Right cardiac atrium (tissue), 5 donors: ENCODE measurements at regions not wholly inside any gene's neighbourhood (a gene's known extent, or its start where the extent isn't known, plus 50 kb on each side); places are given as distances from the start of the nearest gene placed in this dataset.

Experiments
- ATAC-seq, 2 donors: fragments of 200-7000 bp; cut with Tn5 transposase; one replicate each; pipeline versions ENCODE4 v1.8.0 to v1.9.1; 2020; ENCODE audit warnings: moderate library complexity in 2 of 2, mild to moderate bottlenecking in 1 of 2
- DNase-seq, 3 donors: peaks; one replicate each; pipeline ENCODE4 v3.0.0-alpha.2; 2020
- H3K27ac ChIP-seq: one replicate; pipeline ENCODE4 v1.5.1; 2013; ENCODE audit warnings: mild to moderate bottlenecking, low read length, control low read depth, moderate library complexity
- H3K27me3 ChIP-seq: one replicate; pipeline ENCODE4 v1.6.1; 2013; ENCODE audit not compliant: control insufficient read depth, insufficient read depth
- H3K4me1 ChIP-seq: one replicate; pipeline ENCODE4 v1.6.1; 2013; ENCODE audit warnings: low read length; ENCODE audit not compliant: control insufficient read depth, insufficient read depth
- H3K4me3 ChIP-seq: one replicate; pipeline ENCODE4 v1.5.1; 2013; ENCODE audit warnings: low read length, control low read depth
- H3K9me3 ChIP-seq: one replicate; pipeline ENCODE4 v1.6.1; 2013; ENCODE audit warnings: low read length; ENCODE audit not compliant: control insufficient read depth
- WGBS: extraction: QIAGEN DNeasy Blood & Tissue Kit; methylation state at CpG from one replicate; pipeline ENCODE4 v1.1.7; 2013; 5-methylcytosine and 5-hydroxymethylcytosine counted together
- intact Hi-C, 4 donors: fragments of 100-400 bp; cut with DNase I; formaldehyde crosslinking; loops; one replicate each; pipeline versions ENCODE4 v1.11.0 to v1.14.0; 2022 to 2023
- donor health status: healthy with polysubstance abuse.
- donor health status: DM: no; HTN: yes; CAD: no.
- donor health status: DM: no; HTN: no; CAD: no.
- donor health status: DM: no; HTN: yes; CAD: no; lungs with severe emphysema.
- donor health status: DM: yes; HTN: yes; CAD: no.

DNA sequence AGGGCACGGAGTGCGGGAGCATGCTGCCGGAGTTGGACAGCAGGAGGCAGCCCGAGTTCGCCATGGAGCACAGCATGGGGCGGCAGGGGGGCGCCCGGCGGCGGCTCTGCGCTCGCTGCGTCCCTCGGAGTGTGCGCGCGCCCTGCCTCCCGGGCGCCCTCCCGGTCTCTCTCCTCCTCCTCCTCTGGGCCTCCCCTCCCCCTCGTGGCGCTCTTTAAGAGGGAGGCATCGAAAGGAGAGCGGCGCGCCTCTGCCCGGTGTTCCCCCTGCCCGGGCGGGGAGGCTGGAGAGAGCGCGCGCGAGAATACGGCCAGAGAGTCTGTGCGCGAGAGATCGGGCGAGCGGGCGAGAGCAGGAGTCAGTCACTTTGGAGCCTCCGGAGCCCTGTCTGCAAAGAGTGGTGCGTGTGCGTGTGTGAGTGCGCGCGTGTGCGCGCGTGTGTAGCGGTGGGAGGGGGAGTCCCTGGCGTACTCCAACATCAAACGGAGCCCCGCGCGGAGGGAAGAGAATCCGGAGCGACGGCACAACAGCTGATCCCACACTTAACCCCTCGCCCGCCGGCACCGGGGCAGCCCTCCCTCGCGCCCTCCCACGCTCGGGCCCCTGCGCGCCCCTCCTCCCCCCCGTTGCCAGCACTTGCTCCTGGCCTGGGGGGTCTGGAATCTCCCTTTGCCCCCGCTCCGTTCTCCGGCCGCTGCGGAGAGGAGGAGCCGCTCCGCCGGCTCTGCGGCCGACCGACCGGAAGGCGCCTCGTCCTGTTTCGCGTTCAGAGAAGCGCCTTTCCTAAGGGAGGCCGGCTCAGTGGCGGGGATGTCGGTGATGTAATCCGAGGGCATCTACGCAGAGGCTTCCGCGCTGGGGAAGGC lies 108.9 kb downstream of the ENGASE start:
- no peak for DNase-seq
- no peak overlapping the region for H3K27ac ChIP-seq
- no peak for ATAC-seq
- H3K4me1 ChIP-seq, result no peaks in the 10 kb centered on the region
- H3K4me3 ChIP-seq, result no peak overlapping the region
- WGBS, result 1% methylated on average over 93 of the region's 93 CpGs
- no peaks in the 10 kb centered on the region for H3K9me3 ChIP-seq
- intact Hi-C loops, result no loop called here
- no peaks in the 10 kb centered on the region for H3K27me3 ChIP-seq

DNA sequence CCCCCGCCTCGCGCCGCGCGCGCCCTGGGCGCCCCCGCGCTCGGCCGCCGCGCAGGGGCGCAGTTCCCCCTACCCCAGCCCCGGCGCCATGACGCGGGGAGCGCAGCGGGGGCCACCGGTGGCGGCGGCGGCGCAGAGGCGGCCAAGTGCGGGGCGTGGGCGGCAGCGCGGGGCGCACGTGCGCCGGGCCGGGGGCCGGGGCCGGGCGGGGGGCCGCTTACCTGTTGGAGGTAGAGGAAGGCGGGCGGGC lies 108.3 kb downstream of the ENGASE start:
- no peaks in the 10 kb centered on the region for H3K4me1 ChIP-seq
- H3K27ac ChIP-seq, result no peak overlapping the region
- WGBS, result 1% methylated on average over 43 of the region's 43 CpGs
- intact Hi-C loops, result no loop called here
- no peaks in the 10 kb centered on the region for H3K27me3 ChIP-seq
- ATAC-seq (no peak), DNase-seq (no peak)
- no peaks in the 10 kb centered on the region for H3K9me3 ChIP-seq
- H3K4me3 ChIP-seq, result no peak overlapping the region

DNA sequence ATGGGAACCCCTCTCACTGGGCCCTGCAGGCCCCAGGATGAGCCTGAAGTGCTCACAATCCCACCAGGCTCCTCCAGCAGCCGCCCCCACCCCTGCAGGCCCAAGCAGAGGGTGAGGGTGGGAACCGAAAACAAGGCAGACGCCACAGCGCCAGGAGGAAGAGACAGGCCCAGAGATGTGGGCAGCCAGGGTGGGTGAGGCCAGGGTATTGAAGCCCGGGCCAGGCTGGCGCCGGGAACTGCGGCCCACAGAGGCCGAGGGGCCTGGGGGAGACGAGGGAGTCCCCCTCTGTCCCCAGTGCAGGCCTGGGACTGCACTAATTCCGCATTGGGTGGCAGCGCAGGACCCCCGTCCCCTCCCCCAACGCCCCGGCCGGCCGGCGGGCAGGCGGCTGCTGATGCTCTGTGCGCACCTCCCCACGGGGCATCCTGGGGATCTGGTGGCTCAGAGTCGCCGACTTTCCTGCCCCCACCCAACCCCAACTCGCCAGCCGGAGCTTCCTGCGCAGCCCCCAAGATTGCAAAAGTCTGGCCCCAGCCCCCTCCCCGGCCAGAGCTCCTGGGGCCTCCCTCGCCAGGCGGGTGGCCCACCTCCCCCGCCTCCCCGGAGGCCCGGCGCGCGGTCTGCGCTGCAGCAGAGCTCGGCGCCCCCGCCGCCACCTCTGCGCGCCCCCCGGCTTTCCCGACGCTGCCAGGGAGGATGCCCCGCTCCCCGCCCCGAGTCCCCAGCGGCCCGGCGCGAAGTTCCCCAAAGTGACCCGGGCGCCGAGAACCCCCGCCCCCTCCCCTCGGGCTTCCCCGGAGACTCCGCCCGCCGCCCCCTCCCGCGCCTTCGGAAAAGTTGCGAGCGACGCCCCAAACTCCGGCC lies 107.8 kb downstream of the ENGASE start:
- intact Hi-C loops, result no loop called here
- Histone ChIP-seq H3K27ac (no peak overlapping the region), H3K4me1 (no peaks in the 10 kb centered on the region), H3K4me3 (no peak overlapping the region), H3K27me3 (no peaks in the 10 kb centered on the region), H3K9me3 (no peaks in the 10 kb centered on the region)
- DNase-seq, result no peak
- no peak for ATAC-seq
- 5% methylated on average over 68 of the region's 68 CpGs for WGBS

DNA sequence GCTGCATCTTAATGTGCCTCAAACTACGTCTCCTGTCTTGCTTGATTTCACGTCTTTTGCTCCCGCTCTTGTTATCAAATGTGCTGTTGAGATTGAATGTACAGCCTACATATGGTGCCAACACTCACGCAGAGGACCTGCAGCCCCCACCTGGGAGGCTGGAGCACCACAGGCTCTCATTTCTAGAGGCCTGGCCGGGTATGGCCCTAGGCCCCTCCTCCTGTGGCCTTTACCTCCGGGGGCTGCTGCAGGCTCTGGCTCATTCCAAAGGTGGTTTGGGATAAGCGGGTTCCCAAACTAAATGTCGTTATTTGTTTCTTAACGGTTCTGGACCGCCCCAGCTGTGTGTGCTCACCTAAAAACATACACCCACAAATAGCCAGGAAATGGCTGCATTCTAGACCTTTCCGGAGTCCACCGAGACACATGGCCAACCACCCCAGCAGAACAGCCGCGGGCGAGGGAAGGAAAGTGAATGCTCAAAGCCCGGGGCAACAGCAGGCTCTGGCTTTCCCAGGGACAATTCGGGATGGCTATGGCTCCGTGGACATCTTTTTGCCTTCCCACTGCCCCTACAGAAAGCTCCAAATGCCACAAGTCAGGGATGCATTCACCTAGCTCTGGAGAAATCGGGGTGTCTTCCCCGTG lies 105.9 kb downstream of the ENGASE start:
- H3K9me3 ChIP-seq, result no peaks in the 10 kb centered on the region
- 75% methylated on average over 20 of the region's 20 CpGs for WGBS
- H3K4me3 ChIP-seq, result no peak overlapping the region
- DNase-seq (no peak), ATAC-seq (no peak)
- H3K4me1 ChIP-seq, result no peaks in the 10 kb centered on the region
- no peaks in the 10 kb centered on the region for H3K27me3 ChIP-seq
- intact Hi-C loops, result no loop called here
- H3K27ac ChIP-seq, result no peak overlapping the region

DNA sequence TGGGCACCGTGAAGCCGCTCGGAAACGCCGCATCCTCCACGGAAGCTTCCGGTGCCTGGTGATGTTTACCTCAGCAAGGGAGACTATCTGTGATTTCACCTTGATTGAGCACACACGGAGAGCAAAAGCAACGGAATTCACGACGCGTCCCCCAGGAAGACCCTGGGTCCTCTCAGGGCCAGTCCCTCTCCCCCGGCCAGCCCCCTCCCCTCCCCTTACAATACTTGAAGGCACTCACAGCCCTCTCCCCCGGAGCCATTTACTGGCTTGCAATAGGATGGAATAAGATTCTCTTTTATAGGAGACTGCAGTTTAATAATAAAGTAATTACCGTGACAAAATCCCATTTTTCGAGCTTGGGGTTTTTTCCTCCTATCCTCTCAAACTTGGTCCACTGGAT lies 104.7 kb downstream of the ENGASE start:
- Histone ChIP-seq H3K9me3 (no peaks in the 10 kb centered on the region), H3K4me3 (no peak overlapping the region), H3K27ac (no peak overlapping the region), H3K27me3 (no peaks in the 10 kb centered on the region), H3K4me1 (no peaks in the 10 kb centered on the region)
- intact Hi-C loops, result no loop called here
- no peak for ATAC-seq
- whole genome bisulfite sequencing, result 80% methylated on average over 16 of the region's 16 CpGs
- DNase-seq, result no peak

DNA sequence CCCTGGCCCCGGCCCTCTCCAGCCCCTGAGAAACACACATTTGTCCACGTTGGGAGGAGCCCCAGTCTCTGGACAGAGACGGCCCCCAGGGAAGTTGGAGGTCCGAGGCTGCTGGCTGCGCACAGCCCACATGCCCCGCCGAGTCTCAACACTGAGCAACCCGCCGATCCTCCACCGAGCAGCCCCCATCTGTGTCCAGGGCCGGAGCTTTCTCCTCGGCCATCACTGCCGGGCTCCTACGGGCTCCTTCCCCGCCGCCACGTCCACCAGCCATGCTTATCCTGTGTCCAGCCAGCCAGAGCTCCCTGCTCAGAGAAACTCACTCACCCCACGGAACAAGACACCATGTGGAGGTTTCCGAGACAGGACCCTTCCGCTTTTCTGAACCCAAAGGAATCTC lies 103.3 kb downstream of the ENGASE start:
- 72% methylated on average over 20 of the region's 20 CpGs for WGBS
- intact Hi-C loops, result no loop called here
- no peak for DNase-seq
- H3K4me3 ChIP-seq, result no peak overlapping the region
- no peaks in the 10 kb centered on the region for H3K27me3 ChIP-seq
- no peak for ATAC-seq
- H3K9me3 ChIP-seq, result no peaks in the 10 kb centered on the region
- H3K4me1 ChIP-seq, result no peaks in the 10 kb centered on the region
- no peak overlapping the region for H3K27ac ChIP-seq

DNA sequence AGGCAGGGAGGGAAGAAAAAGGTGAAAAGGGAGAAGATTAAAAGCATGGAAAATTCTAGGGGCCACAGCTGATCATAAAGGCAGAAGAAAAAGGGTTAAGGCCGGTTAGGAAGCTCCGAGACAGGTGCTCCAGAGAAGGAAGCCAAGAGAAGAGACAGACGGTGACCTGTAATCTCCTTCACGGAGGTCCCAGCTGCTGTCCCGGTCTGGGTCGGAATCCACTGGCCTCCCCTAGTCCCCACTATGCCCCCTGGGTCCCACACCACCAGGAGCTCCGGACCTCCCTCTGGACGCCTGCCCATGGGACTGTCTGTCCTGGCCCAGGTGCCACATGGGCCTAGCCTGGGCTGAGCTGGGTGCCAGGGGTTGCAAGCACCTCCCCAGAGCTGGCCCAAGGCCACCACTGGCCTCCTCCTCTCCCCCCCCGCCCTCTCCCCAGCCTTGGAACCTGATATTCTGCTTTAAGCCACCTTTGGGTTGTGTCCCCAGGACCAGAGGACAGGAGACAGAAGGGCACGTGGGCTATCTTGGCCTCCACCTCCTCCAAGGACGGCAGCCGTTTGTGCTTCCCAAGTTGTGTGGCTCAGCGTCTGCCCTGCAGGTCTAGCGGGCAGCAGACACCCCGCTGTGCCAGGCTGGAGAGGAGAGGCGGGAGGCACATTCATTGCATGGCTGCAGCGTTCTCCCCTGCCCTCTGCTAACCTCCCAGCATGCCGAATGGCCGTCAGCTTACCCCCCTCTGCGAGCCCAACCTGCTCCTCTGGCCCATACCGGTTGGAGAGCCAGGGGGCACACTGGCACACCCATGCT lies 102.4 kb downstream of the ENGASE start:
- DNase-seq (no peak), ATAC-seq (no peak)
- 56% methylated on average over 21 of the region's 21 CpGs for WGBS
- Histone ChIP-seq H3K4me1 (no peaks in the 10 kb centered on the region), H3K27me3 (no peaks in the 10 kb centered on the region), H3K4me3 (no peak overlapping the region), H3K27ac (no peak overlapping the region), H3K9me3 (no peaks in the 10 kb centered on the region)
- intact Hi-C loops, result no loop called here

DNA sequence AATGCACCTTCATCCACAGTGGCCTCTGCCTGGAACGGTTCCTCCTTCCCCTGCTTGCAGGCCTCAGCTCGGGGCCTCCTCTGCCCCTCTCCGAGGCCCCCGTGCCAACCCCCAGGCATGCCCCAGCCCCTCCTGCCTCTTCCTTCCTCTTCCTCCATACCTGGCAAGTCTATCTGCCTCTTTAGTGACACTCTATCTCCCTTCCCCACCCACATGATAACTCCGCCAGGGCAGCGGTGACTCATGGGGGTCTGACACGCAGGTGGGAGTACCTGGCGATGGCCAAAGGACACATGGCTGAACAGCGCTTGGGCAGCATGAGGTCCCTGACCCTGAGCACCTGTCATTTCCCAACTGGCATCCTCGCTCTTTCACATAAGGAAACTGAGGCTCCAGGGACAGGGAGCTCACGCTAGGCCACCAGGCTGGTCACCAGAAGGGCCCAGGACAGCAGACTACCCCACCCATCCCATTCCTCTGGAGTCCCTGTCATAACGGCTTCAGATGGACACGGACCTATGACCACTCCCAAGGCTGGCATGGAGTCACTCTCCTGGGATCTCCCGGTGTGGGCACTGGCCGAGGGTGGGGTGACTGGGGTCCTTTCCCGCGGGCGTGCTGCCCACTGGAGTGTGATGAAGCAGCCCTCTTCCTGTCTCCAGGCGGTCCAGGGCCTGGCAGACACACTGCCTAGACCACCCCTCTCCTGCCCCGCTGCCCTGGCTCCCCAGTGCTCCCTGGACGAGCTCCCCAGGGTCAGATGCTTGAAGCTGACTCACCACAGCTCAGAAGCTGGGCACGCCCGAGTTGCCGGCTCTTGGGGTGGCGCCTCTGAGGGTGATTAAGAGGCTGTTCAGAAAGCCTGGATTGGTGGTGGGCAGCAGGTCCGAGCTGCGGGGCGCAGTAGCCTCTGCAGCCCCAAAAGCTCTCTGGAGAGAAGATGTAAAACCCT lies 100.6 kb downstream of the ENGASE start:
- no peak overlapping the region for H3K27ac ChIP-seq
- no peak overlapping the region for H3K4me3 ChIP-seq
- DNase-seq, result no peak
- ATAC-seq, result no peak
- H3K4me1 ChIP-seq, result no peaks in the 10 kb centered on the region
- no peaks in the 10 kb centered on the region for H3K27me3 ChIP-seq
- intact Hi-C loops, result no loop called here
- H3K9me3 ChIP-seq, result no peaks in the 10 kb centered on the region
- WGBS, result 79% methylated on average over 28 of the region's 28 CpGs

DNA sequence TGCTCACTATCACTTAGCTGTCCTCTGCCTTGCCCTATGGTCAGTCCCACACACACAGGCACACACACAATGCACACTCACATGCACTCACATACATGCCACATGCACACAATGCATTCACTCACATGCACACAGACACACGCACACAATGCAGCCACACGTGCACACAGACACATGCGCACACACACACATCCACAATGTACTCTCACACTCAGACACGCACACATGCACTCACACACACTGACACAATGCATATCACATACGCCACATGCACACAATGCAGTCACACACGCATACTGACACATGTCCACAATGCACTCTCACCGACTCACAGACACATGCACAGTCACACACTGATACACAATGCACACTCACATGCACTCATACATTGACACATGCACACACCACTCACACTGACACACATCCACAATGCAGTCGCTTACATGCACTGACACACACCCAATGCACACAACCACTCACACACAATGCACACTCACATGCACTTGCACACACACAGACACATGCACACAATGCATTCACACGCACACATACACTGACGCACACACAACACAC lies 99.7 kb downstream of the ENGASE start:
- Histone ChIP-seq H3K9me3 (no peaks in the 10 kb centered on the region), H3K27ac (no peak overlapping the region), H3K4me1 (no peaks in the 10 kb centered on the region), H3K4me3 (no peak overlapping the region), H3K27me3 (no peaks in the 10 kb centered on the region)
- intact Hi-C loops, result no loop called here
- WGBS, result 84% methylated on average over 10 of the region's 10 CpGs
- DNase-seq (no peak), ATAC-seq (no peak)

DNA sequence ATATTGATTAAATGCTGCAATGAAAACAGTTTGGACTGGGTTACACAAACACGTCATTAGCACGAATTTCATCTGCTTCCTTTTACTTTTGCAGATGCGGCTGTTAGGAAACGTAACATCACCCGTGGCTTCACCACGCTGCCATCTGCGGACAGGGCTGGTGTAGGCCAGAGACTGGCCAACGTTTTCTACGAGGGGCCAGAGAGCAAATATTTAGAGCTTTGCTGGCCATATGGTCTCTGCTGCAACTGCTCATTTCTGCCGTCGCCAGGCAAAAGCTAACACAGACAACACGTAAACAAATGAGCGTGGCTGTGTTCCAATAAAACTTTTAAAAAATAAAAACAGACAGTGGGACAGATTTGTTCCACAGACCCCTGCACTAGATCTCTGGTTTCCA lies 96.6 kb downstream of the ENGASE start:
- DNase-seq (no peak), ATAC-seq (no peak)
- Histone ChIP-seq H3K4me1 (no peaks in the 10 kb centered on the region), H3K27ac (no peak overlapping the region), H3K4me3 (no peak overlapping the region), H3K9me3 (no peaks in the 10 kb centered on the region), H3K27me3 (no peaks in the 10 kb centered on the region)
- intact Hi-C loops, result no loop called here
- 50% methylated on average over 13 of the region's 13 CpGs for WGBS
